GM21423 (cell line): ENCODE measurements at regions not wholly inside any gene's neighbourhood (a gene's known extent, or its start where the extent isn't known, plus 50 kb on each side); places are given as distances from the start of the nearest gene placed in this dataset.
A peak's percentile ranks its signal among the peaks of the same experiment; 100 is the strongest.

Source experiments
- ATAC-seq: cut with Tn5 transposase; IDR thresholded peaks from one replicate; pipeline ENCODE4 v1.9.1; 2021; ENCODE audit warnings: mild to moderate bottlenecking, moderate library complexity; ENCODE audit not compliant: unreplicated experiment

- ATAC-seq, result no peak
These were observed 56.3 kb downstream of the SLC24A2 start for GRCh38 chr9:19732441-19732951.

- ATAC-seq, result no peak
These were observed 60.7 kb downstream of the SLC24A2 start for GRCh38 chr9:19728101-19728500.

GRCh38 chr9:19725970-19726369 is 62.9 kb downstream of the SLC24A2 start:
- no peak for ATAC-seq

- no peak for ATAC-seq
These were observed 68.5 kb downstream of the SLC24A2 start for GRCh38 chr9:19720377-19720776.

DNA sequence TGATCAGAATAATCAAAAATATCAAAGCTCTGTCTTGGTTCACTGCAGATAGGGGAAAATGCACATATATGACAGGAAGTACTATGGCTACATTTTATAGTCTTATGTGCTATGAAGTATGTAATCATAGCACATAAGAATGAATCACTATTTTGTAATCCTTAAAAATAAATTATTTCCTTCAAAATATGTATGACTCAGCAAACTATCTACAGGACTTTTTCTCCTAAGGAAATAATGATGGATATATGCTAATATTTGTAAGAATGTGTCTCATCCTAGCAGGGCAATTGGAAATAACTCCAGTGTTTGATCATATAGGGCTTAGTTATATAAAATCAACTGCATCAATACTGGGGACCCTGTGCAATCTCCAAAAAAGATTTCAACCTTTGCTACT is 85.1 kb downstream of the SLC24A2 start:
- no peak for ATAC-seq

DNA sequence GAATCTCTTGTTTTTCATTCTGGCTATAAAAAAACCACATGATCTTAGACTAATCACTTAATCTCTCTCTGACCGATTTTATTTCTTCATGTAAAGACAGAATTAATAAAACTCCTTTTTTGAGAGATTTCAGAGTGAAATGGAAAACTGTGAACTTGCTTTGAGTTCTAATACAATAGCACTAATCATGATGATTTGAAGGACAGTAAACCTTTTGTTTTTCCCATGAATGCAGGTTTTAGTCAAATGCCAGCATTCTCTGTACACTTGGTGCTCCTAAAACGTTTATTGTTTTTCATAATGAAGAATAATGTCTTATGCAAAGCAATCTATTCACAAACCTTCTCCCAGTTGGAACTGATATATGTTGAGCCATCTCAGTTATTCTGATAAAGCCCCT is 86.8 kb downstream of the SLC24A2 start:
- ATAC-seq, result no peak

GRCh38 chr9:19701274-19701673 is 87.6 kb downstream of the SLC24A2 start:
- ATAC-seq, result no peak

DNA sequence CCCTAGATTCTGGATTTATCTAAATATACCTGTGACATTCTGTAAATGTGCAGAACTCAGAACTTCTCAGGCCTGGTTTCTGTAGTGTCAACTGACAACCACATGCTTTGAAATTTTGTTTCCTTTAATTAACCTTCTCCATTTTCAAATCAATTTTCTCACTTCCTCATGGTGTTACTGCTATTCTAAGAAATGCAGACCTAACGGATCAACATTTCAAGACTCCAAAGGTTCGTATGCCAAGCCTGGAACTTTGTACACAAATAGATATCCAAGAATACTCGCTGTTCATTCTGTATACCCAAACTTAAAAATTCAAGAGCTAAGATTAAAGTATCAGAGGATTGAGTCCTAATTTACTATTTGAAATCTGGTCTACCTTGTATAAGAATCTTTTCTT is 88.1 kb downstream of the SLC24A2 start:
- no peak for ATAC-seq

DNA sequence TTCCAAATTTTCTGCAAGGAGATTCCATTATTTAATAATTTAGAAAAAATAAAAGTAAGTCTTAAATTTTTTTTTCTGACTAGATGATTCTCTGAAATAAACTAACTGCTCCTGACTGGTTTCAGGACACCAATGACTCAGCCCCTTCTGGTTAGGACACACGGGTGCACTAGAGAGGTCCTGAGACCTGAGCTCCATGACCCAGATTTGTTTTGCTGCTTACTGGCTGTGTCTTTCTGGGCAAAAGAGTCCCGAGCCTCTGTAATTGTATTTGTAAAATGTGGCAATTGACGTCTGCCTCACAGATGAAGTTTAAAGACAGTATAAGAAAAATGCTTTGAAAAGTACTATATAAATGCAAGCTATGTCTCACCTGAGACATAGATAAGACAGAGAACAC is 89.1 kb downstream of the SLC24A2 start:
- no peak for ATAC-seq

GRCh38 chr9:19698960-19699359 is 89.9 kb downstream of the SLC24A2 start:
- ATAC-seq, result no peak

- no peak for ATAC-seq
These were observed 94.2 kb downstream of the SLC24A2 start for GRCh38 chr9:19694601-19695000.

- no peak for ATAC-seq
These were observed 98.7 kb downstream of the SLC24A2 start for GRCh38 chr9:19690128-19690527.

- no peak for ATAC-seq
These were observed 99.3 kb downstream of the SLC24A2 start for GRCh38 chr9:19689328-19690101.

DNA sequence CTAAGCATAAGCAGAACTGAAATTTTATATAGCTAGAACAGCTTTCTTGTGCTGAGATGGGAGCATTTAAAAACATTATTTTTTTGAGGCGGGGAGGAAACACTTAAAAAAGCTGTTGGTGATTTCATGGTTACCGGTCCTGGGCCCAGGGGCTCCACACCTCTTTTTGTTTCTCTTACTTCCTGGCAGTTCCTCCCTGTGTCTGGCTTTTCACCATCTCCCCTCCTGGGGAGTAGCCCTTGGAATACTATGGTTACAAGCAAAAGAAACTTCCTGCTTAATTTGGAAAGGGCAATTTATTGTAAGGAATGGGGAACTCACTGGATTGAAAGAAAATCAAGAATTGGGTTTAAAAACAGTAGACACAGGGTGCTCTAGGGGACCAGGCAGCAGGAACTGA is 105.1 kb downstream of the SLC24A2 start:
- ATAC-seq, result no peak

GRCh38 chr9:19682397-19682796 is 106.4 kb downstream of the SLC24A2 start:
- no peak for ATAC-seq

DNA sequence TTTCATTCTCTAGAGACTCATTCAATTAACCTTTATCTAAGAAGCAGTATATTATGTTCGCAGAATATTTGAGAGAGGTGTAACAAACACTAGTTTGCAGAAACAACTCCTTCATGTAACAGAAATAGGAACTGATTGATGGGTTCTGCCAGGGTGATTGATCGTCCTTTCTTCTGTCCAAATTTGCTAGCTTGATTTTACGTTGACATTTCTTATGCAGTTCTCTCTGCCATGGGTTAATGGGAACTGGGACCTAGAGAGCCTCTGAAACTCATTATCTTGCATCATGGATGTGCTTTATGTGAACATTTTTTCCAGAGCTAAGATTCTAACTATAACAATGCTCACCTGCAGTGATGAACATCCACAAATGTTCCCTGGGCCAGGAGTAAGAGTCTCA is 107.0 kb downstream of the SLC24A2 start:
- no peak for ATAC-seq

GRCh38 chr9:19677924-19678323 is 110.9 kb downstream of the SLC24A2 start:
- no peak for ATAC-seq

DNA sequence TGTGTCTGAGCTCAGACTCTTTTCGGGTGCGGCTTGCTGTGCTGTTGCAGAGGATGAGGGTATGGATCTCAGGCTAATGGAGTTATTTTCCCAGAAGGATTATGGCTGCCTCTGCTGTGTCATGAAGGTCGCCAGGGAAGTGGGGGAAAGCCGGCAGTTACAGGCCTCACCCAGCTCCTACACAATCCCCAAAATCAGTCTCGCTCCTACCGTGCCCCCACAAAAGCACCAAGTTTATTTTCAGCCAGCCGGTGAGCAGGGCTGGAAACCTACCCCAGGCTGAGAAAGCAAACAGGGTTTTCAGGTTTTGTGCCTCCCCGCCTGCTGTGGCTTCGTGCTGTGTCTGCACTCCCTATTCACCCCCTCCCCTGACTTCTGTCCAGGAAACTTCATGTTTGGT is 113.3 kb downstream of the SLC24A2 start:
- ATAC-seq, result no peak

DNA sequence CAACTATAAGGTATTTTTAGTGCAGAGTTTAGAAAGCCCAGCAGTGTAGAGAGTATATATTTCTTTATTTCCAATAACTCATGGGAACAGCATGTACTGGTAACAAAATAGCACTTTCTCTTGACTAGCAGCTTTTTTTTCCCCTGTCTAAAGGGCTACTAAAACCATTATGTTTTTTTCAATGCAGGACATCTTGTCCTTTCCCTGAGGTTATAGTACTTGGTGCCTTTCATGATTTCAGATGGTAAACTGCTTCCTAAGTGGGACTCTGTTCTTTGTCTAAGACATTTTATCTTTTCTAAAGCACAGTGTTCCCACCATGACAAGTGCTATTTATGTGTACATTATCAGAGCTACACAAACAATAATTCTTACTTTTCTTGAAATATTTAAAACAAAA is 122.3 kb downstream of the SLC24A2 start:
- ATAC-seq, result no peak

DNA sequence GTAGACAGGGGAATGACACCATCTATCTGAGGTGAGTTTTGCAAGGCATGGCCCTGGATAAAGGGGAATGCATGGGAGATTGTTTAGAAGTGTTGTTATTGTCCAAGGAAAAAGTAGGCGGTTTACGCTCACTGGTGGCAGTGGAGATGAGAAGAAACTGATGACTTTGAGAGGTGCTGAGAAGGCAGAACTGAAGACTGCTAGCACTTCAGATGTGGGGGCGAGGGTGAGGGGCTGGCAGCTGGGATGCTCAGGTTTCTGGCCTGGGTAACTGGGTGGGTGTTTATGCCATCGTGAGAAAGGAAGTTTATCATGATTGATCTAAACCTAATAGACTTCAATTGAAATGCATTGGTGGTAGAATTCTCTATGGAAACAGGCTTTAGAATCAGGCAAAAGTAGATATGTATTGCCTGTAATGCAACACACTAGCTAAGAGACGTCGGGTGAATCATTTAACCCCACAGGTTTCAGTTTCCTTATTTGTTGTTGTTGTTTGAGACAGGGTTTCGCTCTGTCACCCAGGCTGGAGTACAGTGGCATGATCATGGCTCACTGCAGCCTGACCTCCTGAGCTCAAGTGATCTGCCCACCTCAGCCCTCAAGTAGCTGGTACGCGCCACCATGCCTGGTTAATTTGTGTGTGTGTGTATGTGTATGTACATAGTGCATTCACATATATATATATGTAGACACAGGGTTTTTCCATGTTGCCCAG is 123.5 kb downstream of the SLC24A2 start:
- ATAC-seq, result peak; percentile 100

- no peak for ATAC-seq
These were observed 125.3 kb downstream of the SLC24A2 start for GRCh38 chr9:19663570-19663969.

DNA sequence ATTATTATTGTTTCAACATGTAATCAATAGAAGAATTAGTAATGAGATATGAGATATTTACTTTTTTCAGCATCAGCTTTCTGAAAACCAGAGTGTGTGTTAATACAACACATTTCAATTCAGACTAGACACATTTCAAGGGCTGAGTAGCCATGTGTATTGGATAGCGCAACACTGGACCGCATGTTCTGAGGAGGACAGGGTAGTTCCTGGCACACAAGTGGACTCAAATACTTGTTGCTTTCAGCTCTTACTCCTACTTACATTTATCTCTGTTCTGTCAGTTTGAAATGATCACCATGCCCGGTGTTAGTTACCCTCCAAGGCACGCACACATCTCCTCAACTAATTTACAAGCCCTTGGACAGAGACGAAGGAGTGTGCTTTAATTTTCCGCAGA is 126.6 kb downstream of the SLC24A2 start:
- no peak for ATAC-seq
